ENCODE measurements at regions not wholly inside any gene's neighbourhood (a gene's known extent, or its start where the extent isn't known, plus 50 kb on each side); places are given as distances from the start of the nearest gene placed in this dataset.

- H3K27me3 ChIP-seq (ENCODE audit: control insufficient read depth, low read length): no peaks in the 10 kb centered on the region
Observed at GRCh38 chr2:7840651-7841380, 841.0 kb upstream of the ID2 start.

GRCh38 chr2:7841751-7842150 lies 840.1 kb upstream of the ID2 start:
- H4K20me1 ChIP-seq (ENCODE audit: control insufficient read depth, insufficient read depth, low read depth, low read length): no peaks in the 10 kb centered on the region
- no peaks in the 10 kb centered on the region for H3K9me2 ChIP-seq (replicated peaks; ENCODE audit: control insufficient read depth, low read length)
- no peaks in the 10 kb centered on the region for H3K27me3 ChIP-seq (ENCODE audit: control insufficient read depth, low read length)
- no peak overlapping the region for H3K4me3 ChIP-seq (ENCODE audit: low read length)
- TF ChIP-seq EZH2phosphoT487 (IDR thresholded peaks at IDR 0.05; ENCODE audit: borderline replicate concordance, low read length) (no peak), CTCF (IDR thresholded peaks at IDR 0.05; ENCODE audit: low read depth, low read length, poor library complexity, severe bottlenecking) (no peak)
- H3K79me2 ChIP-seq (ENCODE audit: control insufficient read depth, low read length): no peaks in the 10 kb centered on the region
- peaks cover 16% of the 10 kb centered on the region for H3K36me3 ChIP-seq (ENCODE audit: control insufficient read depth, low read length)
- no peak overlapping the region for H3K27ac ChIP-seq (ENCODE audit: low read depth, low read length)
- peaks cover 15% of the 10 kb centered on the region for H3K4me1 ChIP-seq (ENCODE audit: control insufficient read depth, low read length)
- H3F3A ChIP-seq (ENCODE audit: control insufficient read depth, insufficient read depth): no peaks in the 10 kb centered on the region
- no peak overlapping the region for H3K4me2 ChIP-seq (ENCODE audit: low read length)
- H3K9me3 ChIP-seq (ENCODE audit: control insufficient read depth, insufficient read depth, low read length): peaks cover 22% of the 10 kb centered on the region; the same call in 1 of the 2 replicates

More at GRCh38 chr2:7840651-7841380, 841.0 kb upstream of the ID2 start:
- Histone ChIP-seq H3K27ac (ENCODE audit: low read depth, low read length) (no peak overlapping the region), H3K9me3 (ENCODE audit: control insufficient read depth, insufficient read depth, low read length) (peaks cover 23% of the 10 kb centered on the region; the same call in 1 of the 2 replicates), H3K9me2 (replicated peaks; ENCODE audit: control insufficient read depth, low read length) (no peaks in the 10 kb centered on the region), H4K20me1 (ENCODE audit: control insufficient read depth, insufficient read depth, low read depth, low read length) (no peaks in the 10 kb centered on the region), H3K79me2 (ENCODE audit: control insufficient read depth, low read length) (no peaks in the 10 kb centered on the region), H3K36me3 (ENCODE audit: control insufficient read depth, low read length) (peaks cover 23% of the 10 kb centered on the region), H3K4me3 (ENCODE audit: low read length) (no peak overlapping the region), H3F3A (ENCODE audit: control insufficient read depth, insufficient read depth) (peaks cover 4% of the 10 kb centered on the region), H3K4me2 (ENCODE audit: low read length) (no peak overlapping the region), H3K4me1 (ENCODE audit: control insufficient read depth, low read length) (peaks cover 24% of the 10 kb centered on the region)
- TF ChIP-seq CTCF (IDR thresholded peaks at IDR 0.05; ENCODE audit: low read depth, low read length, poor library complexity, severe bottlenecking) (no peak), EZH2phosphoT487 (IDR thresholded peaks at IDR 0.05; ENCODE audit: borderline replicate concordance, low read length) (no peak)

GRCh38 chr2:7844414-7844965 lies 837.4 kb upstream of the ID2 start:
- Histone ChIP-seq H3K4me2 (ENCODE audit: low read length) (no peak overlapping the region), H3K36me3 (ENCODE audit: control insufficient read depth, low read length) (no peaks in the 10 kb centered on the region), H3K79me2 (ENCODE audit: control insufficient read depth, low read length) (no peaks in the 10 kb centered on the region), H3K27ac (ENCODE audit: low read depth, low read length) (no peak overlapping the region), H3K9me2 (replicated peaks; ENCODE audit: control insufficient read depth, low read length) (no peaks in the 10 kb centered on the region), H3K4me3 (ENCODE audit: low read length) (no peak overlapping the region), H4K20me1 (ENCODE audit: control insufficient read depth, insufficient read depth, low read depth, low read length) (no peaks in the 10 kb centered on the region), H3F3A (ENCODE audit: control insufficient read depth, insufficient read depth) (no peaks in the 10 kb centered on the region), H3K27me3 (ENCODE audit: control insufficient read depth, low read length) (no peaks in the 10 kb centered on the region), H3K9me3 (ENCODE audit: control insufficient read depth, insufficient read depth, low read length) (peaks cover 6% of the 10 kb centered on the region; the same call in 1 of the 2 replicates), H3K4me1 (ENCODE audit: control insufficient read depth, low read length) (peaks cover 3% of the 10 kb centered on the region; the same call in 1 of the 2 replicates)
- TF ChIP-seq EZH2phosphoT487 (IDR thresholded peaks at IDR 0.05; ENCODE audit: borderline replicate concordance, low read length): no peak
- TF ChIP-seq CTCF (IDR thresholded peaks at IDR 0.05; ENCODE audit: low read depth, low read length, poor library complexity, severe bottlenecking): no peak

Data from DOHH2 (cell line).